Fibroblast of villous mesenchyme (primary cell): ENCODE measurements at regions not wholly inside any gene's neighbourhood (a gene's known extent, or its start where the extent isn't known, plus 50 kb on each side); places are given as distances from the start of the nearest gene placed in this dataset.
"Not testable (repeated sequence)": the region's sequence is repeated elsewhere in the genome, so short reads cannot be mapped to it uniquely, and the experiment has no call there.

Experiments used
- DNase-seq: peaks from one replicate; pipeline ENCODE4 v3.0.0-alpha.2; 2010; ENCODE audit warnings: low read depth
- H3K4me3 ChIP-seq: 2 replicates; pipeline ENCODE4 v1.5.1; 2011; ENCODE audit warnings: low read depth, mild to moderate bottlenecking, low read length
- TF ChIP-seq, protein P1 (sequence below): IDR thresholded peaks from 2 replicates; pipeline ENCODE4 v1.5.1; 2012; ENCODE audit warnings: low read depth, mild to moderate bottlenecking, low read length; ENCODE audit not compliant: insufficient read depth

DNA sequence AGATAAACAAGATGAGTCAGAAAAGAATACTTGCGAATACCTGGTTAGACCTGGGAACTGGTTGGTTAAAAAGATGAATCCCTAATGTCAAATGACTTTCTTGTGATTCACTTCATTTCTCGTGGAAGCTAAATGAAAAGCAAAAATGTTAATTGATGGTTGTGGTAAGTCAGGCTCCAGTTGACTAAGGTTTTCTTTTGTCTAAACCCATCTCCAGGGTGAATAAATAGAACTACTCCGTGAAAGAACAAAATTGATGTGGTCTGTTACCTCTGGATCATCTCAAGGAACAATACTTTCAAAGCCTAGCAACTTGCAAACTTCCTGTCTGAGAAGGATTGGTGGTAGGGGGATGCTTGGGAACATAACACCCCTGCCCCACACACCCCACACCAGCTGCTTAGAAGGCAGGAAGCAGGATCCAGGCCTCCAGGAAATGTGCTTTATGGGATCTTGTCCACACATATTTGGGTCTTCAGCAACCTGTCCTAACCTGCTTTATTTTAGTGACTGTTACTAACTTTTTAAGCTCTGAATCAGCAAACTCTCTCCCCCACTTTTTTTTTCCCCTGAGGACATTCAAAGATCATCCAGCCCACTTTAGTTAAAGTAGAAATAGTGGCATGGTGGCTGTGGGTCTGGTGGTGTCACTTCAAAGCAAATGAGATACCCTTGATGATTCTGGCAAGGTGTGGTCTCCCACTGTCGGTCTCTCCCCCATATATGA is 60.4 kb upstream of the PTHLH start:
- H3K4me3 ChIP-seq = no peak overlapping the region
- DNase-seq = no peak
- TF ChIP-seq, protein P1, sequence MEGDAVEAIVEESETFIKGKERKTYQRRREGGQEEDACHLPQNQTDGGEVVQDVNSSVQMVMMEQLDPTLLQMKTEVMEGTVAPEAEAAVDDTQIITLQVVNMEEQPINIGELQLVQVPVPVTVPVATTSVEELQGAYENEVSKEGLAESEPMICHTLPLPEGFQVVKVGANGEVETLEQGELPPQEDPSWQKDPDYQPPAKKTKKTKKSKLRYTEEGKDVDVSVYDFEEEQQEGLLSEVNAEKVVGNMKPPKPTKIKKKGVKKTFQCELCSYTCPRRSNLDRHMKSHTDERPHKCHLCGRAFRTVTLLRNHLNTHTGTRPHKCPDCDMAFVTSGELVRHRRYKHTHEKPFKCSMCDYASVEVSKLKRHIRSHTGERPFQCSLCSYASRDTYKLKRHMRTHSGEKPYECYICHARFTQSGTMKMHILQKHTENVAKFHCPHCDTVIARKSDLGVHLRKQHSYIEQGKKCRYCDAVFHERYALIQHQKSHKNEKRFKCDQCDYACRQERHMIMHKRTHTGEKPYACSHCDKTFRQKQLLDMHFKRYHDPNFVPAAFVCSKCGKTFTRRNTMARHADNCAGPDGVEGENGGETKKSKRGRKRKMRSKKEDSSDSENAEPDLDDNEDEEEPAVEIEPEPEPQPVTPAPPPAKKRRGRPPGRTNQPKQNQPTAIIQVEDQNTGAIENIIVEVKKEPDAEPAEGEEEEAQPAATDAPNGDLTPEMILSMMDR = no peak

- TF ChIP-seq, protein P1 = no peak
- no peak for DNase-seq
- no peak overlapping the region for H3K4me3 ChIP-seq
Observed at GRCh38 chr12:28033538-28033915, 61.0 kb upstream of the PTHLH start.

DNA sequence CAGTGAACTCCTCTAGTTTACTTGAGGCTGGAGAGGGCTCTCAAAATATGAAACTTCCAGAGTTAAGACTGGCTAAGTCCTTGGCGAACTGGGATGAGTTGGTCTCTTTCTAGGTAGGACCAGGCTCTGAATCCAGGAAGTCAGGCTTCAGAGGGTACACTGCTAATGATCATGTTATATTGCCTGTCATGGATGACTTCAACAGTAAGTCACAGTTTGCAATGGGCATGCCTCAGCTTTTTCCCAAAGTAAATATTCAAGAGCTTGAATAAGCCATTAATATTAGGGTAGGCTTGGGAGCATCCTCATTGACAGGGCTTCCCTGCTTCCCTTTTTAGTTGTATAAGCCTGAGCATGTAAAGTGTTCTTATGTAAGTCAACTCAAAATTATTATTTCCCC is 61.7 kb upstream of the PTHLH start:
- H3K4me3 ChIP-seq = no peak overlapping the region
- no peak for DNase-seq
- TF ChIP-seq, protein P1 = no peak

GRCh38 chr12:28035500-28035899 is 63.0 kb upstream of the PTHLH start:
- no peak overlapping the region for H3K4me3 ChIP-seq
- peak; percentile 61 for DNase-seq
- TF ChIP-seq, protein P1 = no peak

DNA sequence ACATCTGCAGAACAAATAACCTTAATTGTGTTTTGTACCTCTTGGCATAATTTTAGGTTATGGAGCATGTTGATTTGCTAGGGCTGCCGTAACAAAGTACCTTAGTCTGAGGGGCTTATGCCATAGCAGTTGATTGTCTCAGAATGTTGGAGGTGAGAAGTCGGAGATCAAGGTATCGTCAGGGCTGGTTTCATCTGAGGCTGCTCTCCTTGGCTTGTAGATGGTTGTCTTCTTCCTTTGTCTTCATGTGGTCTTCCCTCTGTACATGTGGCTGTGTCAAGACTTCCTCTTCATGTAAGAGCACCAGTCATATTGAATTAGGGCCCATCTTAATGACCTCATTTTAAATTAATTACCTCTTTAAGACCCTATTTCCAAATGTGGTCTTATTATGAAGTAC is 64.4 kb upstream of the PTHLH start:
- TF ChIP-seq, protein P1 = no peak
- no peak for DNase-seq
- H3K4me3 ChIP-seq = no peak overlapping the region

DNA sequence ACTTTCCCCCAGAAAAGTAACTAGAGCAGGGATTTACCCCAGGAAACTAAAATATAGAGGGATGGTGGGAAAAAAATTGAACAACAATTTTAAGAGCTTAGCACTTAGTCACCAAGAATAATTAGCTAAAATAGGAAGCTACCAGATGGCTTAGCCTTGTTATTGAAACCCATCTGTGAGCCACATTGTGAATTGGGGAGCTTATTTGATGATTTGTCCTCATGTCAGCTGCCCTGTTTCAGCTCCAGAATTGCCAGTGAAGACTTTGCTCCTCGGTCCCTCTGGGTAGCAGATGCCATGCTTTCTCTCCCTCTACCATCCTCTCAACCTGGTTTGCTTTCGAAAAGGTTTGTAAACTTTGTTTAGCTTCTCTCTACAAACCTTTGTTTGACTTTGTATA is 67.7 kb upstream of the PTHLH start:
- no peak for DNase-seq
- TF ChIP-seq, protein P1 = no peak
- no peak overlapping the region for H3K4me3 ChIP-seq

DNA sequence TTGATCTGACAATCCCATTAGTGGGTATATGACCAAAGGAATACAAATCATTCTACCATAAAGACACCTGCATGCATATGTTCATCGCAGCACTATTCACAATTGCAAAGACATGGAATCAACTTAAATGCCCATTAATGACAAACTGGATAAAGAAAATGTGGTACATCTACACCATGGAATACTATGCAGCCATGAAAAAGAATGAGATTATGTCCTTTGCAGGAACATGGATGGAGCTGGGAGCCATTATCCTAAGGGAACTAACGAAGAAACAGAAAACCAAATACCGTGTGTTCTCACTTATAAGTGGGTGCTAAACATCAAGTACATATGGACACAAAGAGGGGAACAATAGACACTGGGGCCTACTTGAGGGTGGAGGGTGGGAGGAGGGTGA is 74.1 kb upstream of the PTHLH start:
- H3K4me3 ChIP-seq, DNase-seq: not testable (repeated sequence)
